Middle frontal gyrus (tissue), 1 donor: ENCODE measurements at regions not wholly inside any gene's neighbourhood (a gene's known extent, or its start where the extent isn't known, plus 50 kb on each side); places are given as distances from the start of the nearest gene placed in this dataset.

ENCODE experiments used
- DNase-seq: peaks from one replicate; pipeline ENCODE4 v3.0.0-alpha.2; 2015; ENCODE audit warnings: low spot score; ENCODE audit errors: extremely low spot score

- DNase-seq = no peak
Measured at GRCh38 chr9:30723656-30724055, 1660.8 kb upstream of the ACO1 start.

GRCh38 chr9:30732060-30732459 lies 1652.4 kb upstream of the ACO1 start:
- DNase-seq = no peak

- no peak for DNase-seq
Measured at GRCh38 chr9:30744871-30745270, 1639.6 kb upstream of the ACO1 start.

GRCh38 chr9:30746589-30746988 lies 1637.9 kb upstream of the ACO1 start:
- no peak for DNase-seq

GRCh38 chr9:30757723-30758122 lies 1626.7 kb upstream of the ACO1 start:
- DNase-seq = no peak

GRCh38 chr9:30758726-30759446 lies 1625.6 kb upstream of the ACO1 start:
- no peak for DNase-seq

- DNase-seq = no peak
Measured at GRCh38 chr9:30765318-30765717, 1619.1 kb upstream of the ACO1 start.

GRCh38 chr9:30771163-30771708 lies 1613.2 kb upstream of the ACO1 start:
- DNase-seq = no peak

- DNase-seq = no peak
Measured at GRCh38 chr9:30771760-30772159, 1612.7 kb upstream of the ACO1 start.

GRCh38 chr9:30773427-30773826 lies 1611.0 kb upstream of the ACO1 start:
- DNase-seq = no peak

- DNase-seq = no peak
Measured at GRCh38 chr9:30774326-30774725, 1610.1 kb upstream of the ACO1 start.

GRCh38 chr9:30775236-30775635 lies 1609.2 kb upstream of the ACO1 start:
- DNase-seq = no peak

- no peak for DNase-seq
Measured at GRCh38 chr9:30796764-30797163, 1587.7 kb upstream of the ACO1 start.

GRCh38 chr9:30799527-30800101 lies 1584.8 kb upstream of the ACO1 start:
- no peak for DNase-seq

- no peak for DNase-seq
Measured at GRCh38 chr9:30800421-30800820, 1584.0 kb upstream of the ACO1 start.

- no peak for DNase-seq
Measured at GRCh38 chr9:30812821-30813220, 1571.6 kb upstream of the ACO1 start.

- no peak for DNase-seq
Measured at GRCh38 chr9:30815585-30815984, 1568.9 kb upstream of the ACO1 start.

GRCh38 chr9:30845136-30845535 lies 1539.3 kb upstream of the ACO1 start:
- no peak for DNase-seq

GRCh38 chr9:30846651-30847050 lies 1537.8 kb upstream of the ACO1 start:
- no peak for DNase-seq

- no peak for DNase-seq
Measured at GRCh38 chr9:30851600-30851999, 1532.8 kb upstream of the ACO1 start.

- no peak for DNase-seq
Measured at GRCh38 chr9:30900706-30901105, 1483.7 kb upstream of the ACO1 start.

GRCh38 chr9:30913331-30913730 lies 1471.1 kb upstream of the ACO1 start:
- DNase-seq = no peak

GRCh38 chr9:30915451-30915850 lies 1469.0 kb upstream of the ACO1 start:
- no peak for DNase-seq
